PC-3 (cell line): ENCODE measurements at regions not wholly inside any gene's neighbourhood (a gene's known extent, or its start where the extent isn't known, plus 50 kb on each side); places are given as distances from the start of the nearest gene placed in this dataset.

ENCODE experiments used
- ATAC-seq: fragments of 200-7000 bp; cut with Tn5 transposase; 2 replicates; pipeline ENCODE4 v1.9.1; 2020; ENCODE audit warnings: mild to moderate bottlenecking, moderate library complexity
- BruUV-seq: library from RNA; stranded (reverse); fragments of 400-500 nt; replicated peaks from 2 replicates; lab custom pipeline; 2021; lab: Mats Ljungman, UMichigan
- CTCF ChIA-PET: fragments of 300-600 bp; sonication (Branson Sonifier 250); formaldehyde crosslinking; loops from one replicate; lab custom pipeline; 2022; ENCODE audit warnings: antibody characterized with exemption; lab: Charles Lee
- POLR2A ChIA-PET: fragments of 300-600 bp; sonication (Branson Sonifier 250); formaldehyde crosslinking; loops from one replicate; lab custom pipeline; 2022; ENCODE audit warnings: antibody characterized with exemption; ENCODE audit not compliant: unreplicated experiment; lab: Charles Lee
- DNase-seq: peaks from one replicate; pipeline ENCODE4 v3.0.0-alpha.2; 2015
- H2AFZ ChIP-seq: fragments of 300-600 bp; sonication (generic); 2 replicates; pipeline ENCODE4 v1.6.0; 2016; ENCODE audit warnings: antibody characterized with exemption, low read length
- H3F3A ChIP-seq: fragments of 300-600 bp; sonication (generic); one replicate; pipeline ENCODE4 v1.6.0; 2017; ENCODE audit warnings: antibody characterized with exemption, low read length, control low read depth, mild to moderate bottlenecking; ENCODE audit not compliant: unreplicated experiment
- H3K27ac ChIP-seq: fragments of 300-600 bp; sonication (generic); 2 replicates; pipeline ENCODE4 v1.5.1; 2016; ENCODE audit warnings: mild to moderate bottlenecking, low read length
- H3K27me3 ChIP-seq: fragments of 300-600 bp; sonication (generic); 2 replicates; pipeline ENCODE4 v1.6.1; 2016; ENCODE audit warnings: low read length, mixed read lengths
- H3K36me3 ChIP-seq: fragments of 300-600 bp; sonication (generic); 2 replicates; pipeline ENCODE4 v1.6.1; 2016; ENCODE audit warnings: low read depth, mixed run types, low read length, mixed read lengths
- H3K4me1 ChIP-seq: fragments of 300-600 bp; sonication (generic); 2 replicates; pipeline ENCODE4 v1.5.1; 2016; ENCODE audit warnings: low read length; ENCODE audit not compliant: insufficient read depth
- H3K4me2 ChIP-seq: fragments of 300-600 bp; sonication (generic); 2 replicates; pipeline ENCODE4 v1.6.0; 2016; ENCODE audit warnings: low read length
- H3K4me3 ChIP-seq: fragments of 300-600 bp; sonication (generic); 2 replicates; pipeline ENCODE4 v1.5.1; 2016; ENCODE audit warnings: mild to moderate bottlenecking, low read length, mixed read lengths
- H3K79me2 ChIP-seq: fragments of 300-600 bp; sonication (generic); 2 replicates; pipeline ENCODE4 v1.6.1; 2017; ENCODE audit warnings: low read length, mixed read lengths
- H3K9ac ChIP-seq: fragments of 300-600 bp; sonication (generic); 2 replicates; pipeline ENCODE4 v1.6.0; 2016; ENCODE audit warnings: mild to moderate bottlenecking, low read length
- H3K9me2 ChIP-seq: fragments of 300-600 bp; sonication (generic); replicated peaks from 2 replicates; pipeline ENCODE4 v1.6.1; 2016; ENCODE audit warnings: mixed run types, low read length, mixed read lengths
- H3K9me3 ChIP-seq: fragments of 300-600 bp; sonication (generic); 2 replicates; pipeline ENCODE4 v1.6.1; 2016; ENCODE audit warnings: low read length, mixed read lengths
- H4K20me1 ChIP-seq: fragments of 300-600 bp; sonication (generic); 2 replicates; pipeline ENCODE4 v1.6.1; 2016; ENCODE audit warnings: low read length, mixed read lengths
- CTCF ChIP-seq: fragments of 300-600 bp; sonication (generic); conservative IDR thresholded peaks from 2 replicates; pipeline ENCODE4 v1.5.1; 2017; ENCODE audit warnings: antibody characterized with exemption, low read depth, mild to moderate bottlenecking, low read length
- EZH2 ChIP-seq: fragments of 300-600 bp; sonication (generic); IDR thresholded peaks from one replicate; pipeline ENCODE4 v1.6.1; 2017; ENCODE audit warnings: antibody characterized with exemption, mild to moderate bottlenecking, low read length; ENCODE audit not compliant: unreplicated experiment
- EZH2phosphoT487 ChIP-seq: fragments of 300-600 bp; sonication (generic); IDR thresholded peaks from 2 replicates; pipeline ENCODE4 v1.6.1; 2018; ENCODE audit warnings: mild to moderate bottlenecking, antibody characterized with exemption, low read length, borderline replicate concordance
- intact Hi-C: fragments of 100-400 bp; cut with micrococcal nuclease; formaldehyde crosslinking; loops from 2 replicates; pipeline ENCODE4 v1.9.0; 2023

- Histone ChIP-seq H3F3A (no peaks in the 10 kb centered on the region), H3K36me3 (no peaks in the 10 kb centered on the region), H3K4me3 (no peak overlapping the region), H3K27ac (no peak overlapping the region), H4K20me1 (no peaks in the 10 kb centered on the region), H3K27me3 (peaks cover 45% of the 10 kb centered on the region), H2AFZ (no peak overlapping the region), H3K79me2 (no peaks in the 10 kb centered on the region), H3K9me2 (no peaks in the 10 kb centered on the region), H3K9me3 (no peaks in the 10 kb centered on the region), H3K9ac (no peak overlapping the region), H3K4me2 (no peak overlapping the region), H3K4me1 (no peaks in the 10 kb centered on the region)
- intact Hi-C loops: no loop called here
- CTCF ChIA-PET: no interaction called here
- ATAC-seq (no peak), DNase-seq (no peak)
- POLR2A ChIA-PET: no interaction called here
- no TSS peak for BruUV-seq
- TF ChIP-seq EZH2phosphoT487 (no peak), EZH2 (no peak), CTCF (no peak)
Measured at GRCh38 chr1:229005097-229005496, 265.8 kb upstream of the RAB4A start.

- ATAC-seq: no peak
- Histone ChIP-seq H3K4me2 (no peak overlapping the region), H3K27ac (no peak overlapping the region), H3F3A (no peaks in the 10 kb centered on the region), H2AFZ (no peak overlapping the region), H3K79me2 (no peaks in the 10 kb centered on the region), H3K36me3 (no peaks in the 10 kb centered on the region), H3K9ac (no peak overlapping the region), H3K9me2 (no peaks in the 10 kb centered on the region), H3K4me3 (no peak overlapping the region), H3K4me1 (no peaks in the 10 kb centered on the region), H3K9me3 (no peaks in the 10 kb centered on the region), H3K27me3 (peaks cover 43% of the 10 kb centered on the region), H4K20me1 (no peaks in the 10 kb centered on the region)
- intact Hi-C loops: no loop called here
- BruUV-seq: no TSS peak
- no peak for DNase-seq
- ChIA-PET CTCF (no interaction called here), POLR2A (no interaction called here)
- TF ChIP-seq EZH2phosphoT487 (no peak), EZH2 (no peak), CTCF (no peak)
Measured at GRCh38 chr1:229005556-229005955, 265.4 kb upstream of the RAB4A start.

- ATAC-seq (no peak), DNase-seq (peak; percentile 30)
- Histone ChIP-seq H3K9ac (no peak overlapping the region), H4K20me1 (no peaks in the 10 kb centered on the region), H2AFZ (no peak overlapping the region), H3K4me1 (no peaks in the 10 kb centered on the region), H3K79me2 (no peaks in the 10 kb centered on the region), H3K9me3 (no peaks in the 10 kb centered on the region), H3K27ac (no peak overlapping the region), H3K36me3 (no peaks in the 10 kb centered on the region), H3K27me3 (peaks cover 47% of the 10 kb centered on the region), H3K9me2 (no peaks in the 10 kb centered on the region), H3K4me2 (no peak overlapping the region), H3F3A (no peaks in the 10 kb centered on the region), H3K4me3 (no peak overlapping the region)
- intact Hi-C loops: no loop called here
- ChIA-PET CTCF (no interaction called here), POLR2A (no interaction called here)
- no peak for TF ChIP-seq EZH2phosphoT487
- no peak for TF ChIP-seq EZH2
- TF ChIP-seq CTCF: no peak
- BruUV-seq: no TSS peak
Measured at GRCh38 chr1:229006121-229006870, 264.6 kb upstream of the RAB4A start.
